HepG2 (cell line): ENCODE measurements at regions not wholly inside any gene's neighbourhood (a gene's known extent, or its start where the extent isn't known, plus 50 kb on each side); places are given as distances from the start of the nearest gene placed in this dataset.

Experiments
- ATAC-seq: fragments of 200-7000 bp; cut with Tn5 transposase; 3 replicates; pipeline ENCODE4 v1.9.1; 2020; ENCODE audit warnings: mild to moderate bottlenecking, moderate library complexity
- BruUV-seq: library from RNA; stranded (reverse); fragments of 400-500 nt; replicated peaks from 2 replicates; lab custom pipeline; 2021; lab: Mats Ljungman, UMichigan
- CTCF ChIA-PET: fragments of 300-600 bp; formaldehyde crosslinking; extraction: SDS; loops from one replicate; lab custom pipeline; 2021; ENCODE audit warnings: low total read pairs, inconsistent platforms, low intra/inter-chr PET ratio; lab: Yijun Ruan, JAX
- POLR2A ChIA-PET: fragments of 350-600 bp; sonication (Branson Sonifier 250); formaldehyde crosslinking; loops from one replicate; lab custom pipeline; 2020; ENCODE audit warnings: antibody characterized with exemption, inconsistent platforms; lab: Yijun Ruan, JAX
- DNase-seq: peaks from one replicate; pipeline ENCODE4 v3.0.0-alpha.2; 2015; ENCODE audit warnings: low spot score
- FAIRE-seq: peaks from 3 replicates; lab custom pipeline; 2011; peaks lifted over from hg19 to GRCh38; lab: Jason Lieb, UNC
- H2AFZ ChIP-seq: one replicate; pipeline ENCODE4 v1.6.1; 2011; ENCODE audit warnings: low read length, inconsistent platforms
- H3K27ac ChIP-seq: fragments of 300-600 bp; 3 replicates; pipeline ENCODE4 v1.8.0; 2011; ENCODE audit warnings: mixed run types, mild to moderate bottlenecking, mixed read lengths, low read length, inconsistent platforms; ENCODE audit not compliant: insufficient read depth; ENCODE audit errors: extremely low read length
- H3K27me3 ChIP-seq, 2 experiments: fragments of 200-600 bp in 1 of 2; 2 replicates in 1 of 2; 3 replicates in 1 of 2; pipeline versions ENCODE4 v1.6.0 to v1.8.0; 2011; ENCODE audit warnings: low read length in 2 of 2, mild to moderate bottlenecking in 2 of 2, moderate library complexity in 2 of 2, inconsistent platforms in 1 of 2; ENCODE audit not compliant: insufficient read depth in 2 of 2, control insufficient read depth in 1 of 2
- H3K36me3 ChIP-seq, 2 experiments: fragments of 200-600 bp in 1 of 2; replicated peaks in 1 of 2; 2 replicates in 1 of 2; 3 replicates in 1 of 2; pipeline versions ENCODE4 v1.5.1 to v1.8.0; 2011; ENCODE audit warnings: low read length in 2 of 2, inconsistent platforms in 1 of 2; ENCODE audit not compliant: insufficient read depth in 2 of 2, control insufficient read depth in 1 of 2
- H3K4me1 ChIP-seq: 2 replicates; pipeline ENCODE4 v1.5.1; 2012; ENCODE audit warnings: low read length, inconsistent platforms; ENCODE audit not compliant: insufficient read depth
- H3K4me2 ChIP-seq: 2 replicates; pipeline ENCODE4 v1.6.0; 2011; ENCODE audit warnings: low read depth, low read length, inconsistent platforms
- H3K4me3 ChIP-seq, 3 experiments: fragments of 200-600 bp in 1 of 3; sonication (generic), shearing (Covaris generic) in 1 of 3; replicated peaks in 1 of 3; 2 replicates each; pipeline ENCODE4 v1.5.1; 2011 to 2016; ENCODE audit warnings: low read length in 3 of 3, inconsistent platforms in 2 of 3, low read depth in 2 of 3, mild to moderate bottlenecking in 2 of 3, control low read depth in 1 of 3, mixed read lengths in 1 of 3; ENCODE audit not compliant: insufficient read depth in 1 of 3
- H3K79me2 ChIP-seq: one replicate; pipeline ENCODE4 v1.6.1; 2011; ENCODE audit warnings: low read length, inconsistent platforms; ENCODE audit not compliant: insufficient read depth
- H3K9ac ChIP-seq: 2 replicates; pipeline ENCODE4 v1.6.0; 2011; ENCODE audit warnings: mild to moderate bottlenecking, low read depth, low read length, inconsistent platforms; ENCODE audit not compliant: insufficient read depth
- H3K9me3 ChIP-seq: 2 replicates; pipeline ENCODE4 v1.5.1; 2012; ENCODE audit warnings: mild to moderate bottlenecking, low read length
- H4K20me1 ChIP-seq: 2 replicates; pipeline ENCODE4 v1.6.0; 2011; ENCODE audit warnings: inconsistent platforms, mild to moderate bottlenecking, low read length, moderate library complexity; ENCODE audit not compliant: insufficient read depth
- AKAP8 ChIP-seq: sonication (generic); formaldehyde crosslinking; IDR thresholded peaks from 2 replicates; pipeline ENCODE4 v1.5.1; 2020; ENCODE audit warnings: mild to moderate bottlenecking, missing genetic modification reagents
- BHLHE40 ChIP-seq: IDR thresholded peaks from 2 replicates; pipeline ENCODE4 v1.6.1; 2011; ENCODE audit warnings: low read length, improper control_type of control experiment
- CAMTA2 ChIP-seq: sonication (generic); formaldehyde crosslinking; IDR thresholded peaks from 2 replicates; pipeline ENCODE4 v1.4.0; 2020; ENCODE audit warnings: mild to moderate bottlenecking, missing genetic modification reagents, borderline replicate concordance
- EED ChIP-seq: sonication (generic); formaldehyde crosslinking; IDR thresholded peaks from 2 replicates; pipeline ENCODE4 v1.5.0; 2020; ENCODE audit warnings: mild to moderate bottlenecking, missing genetic modification reagents
- HCFC1 ChIP-seq: fragments of 150-350 bp; IDR thresholded peaks from 2 replicates; pipeline ENCODE4 v1.6.1; 2014; ENCODE audit warnings: low read depth, low read length
- JARID2 ChIP-seq: sonication (generic); formaldehyde crosslinking; IDR thresholded peaks from 2 replicates; pipeline ENCODE4 v1.8.1; 2023; ENCODE audit warnings: missing genetic modification reagents, inconsistent platforms; ENCODE audit not compliant: insufficient replicate concordance
- JUN ChIP-seq: sonication (generic); formaldehyde crosslinking; IDR thresholded peaks from 2 replicates; pipeline ENCODE4 v1.4.0; 2020; ENCODE audit warnings: mild to moderate bottlenecking, missing genetic modification reagents
- NFKB2 ChIP-seq: sonication (generic); formaldehyde crosslinking; IDR thresholded peaks from 2 replicates; pipeline ENCODE4 v1.4.0; 2020; ENCODE audit warnings: missing genetic modification reagents, borderline replicate concordance
- NR2F1 ChIP-seq, 2 experiments: fragments of 450-650 bp in 1 of 2; formaldehyde crosslinking in 1 of 2; IDR thresholded peaks; 2 replicates each; pipeline versions ENCODE4 v1.5.0 to v1.6.1; 2016 to 2020; ENCODE audit warnings: mild to moderate bottlenecking in 1 of 2, missing compliant biosample characterization in 1 of 2, missing genetic modification reagents in 1 of 2, moderate library complexity in 1 of 2
- PHB2 ChIP-seq: fragments of 450-650 bp; IDR thresholded peaks from 2 replicates; pipeline ENCODE4 v1.6.1; 2018; ENCODE audit not compliant: partially characterized antibody
- POGK ChIP-seq: sonication (generic); formaldehyde crosslinking; conservative IDR thresholded peaks from 2 replicates; pipeline ENCODE4 v1.8.0; 2022; ENCODE audit warnings: mild to moderate bottlenecking, moderate library complexity, missing genetic modification reagents
- SNRNP70 ChIP-seq: fragments of 200-400 bp; formaldehyde crosslinking; IDR thresholded peaks from 2 replicates; pipeline ENCODE4 v1.6.1; 2017; ENCODE audit warnings: mild to moderate bottlenecking, low read depth, low read length, moderate library complexity
- SRSF1 ChIP-seq: fragments of 200-400 bp; formaldehyde crosslinking; optimal IDR thresholded peaks from 2 replicates; pipeline ENCODE3; 2017; ENCODE audit warnings: mild to moderate bottlenecking, low read depth, low read length, moderate library complexity
- ZKSCAN1 ChIP-seq: fragments of 150-350 bp; IDR thresholded peaks from 2 replicates; pipeline ENCODE4 v1.6.1; 2014; ENCODE audit warnings: low read length
- ZMYM3 ChIP-seq: sonication (generic); formaldehyde crosslinking; IDR thresholded peaks from 2 replicates; pipeline ENCODE4 v1.5.1; 2020; ENCODE audit warnings: mild to moderate bottlenecking, missing genetic modification reagents
- ZNF230 ChIP-seq: sonication (generic); formaldehyde crosslinking; IDR thresholded peaks from 2 replicates; pipeline ENCODE4 v1.4.0; 2020; ENCODE audit warnings: mild to moderate bottlenecking, missing genetic modification reagents
- WGBS: methylation state at CpG from one replicate; pipeline ENCODE4 v1.1.6; 2017; ENCODE audit warnings: low lambda C conversion rate; 5-methylcytosine and 5-hydroxymethylcytosine counted together
- in situ Hi-C: cut with HindIII; loops from 2 replicates; pipeline ENCODE4 v1.10.0; 2017; ENCODE audit warnings: low pct_unique_long_range_greater_than_20kb; ENCODE audit not compliant: extremely low pct_ligation_motif_present
- intact Hi-C: fragments of 100-400 bp; cut with micrococcal nuclease; formaldehyde crosslinking; loops from one replicate; pipeline ENCODE4 v1.10.0; 2022; ENCODE audit not compliant: unreplicated experiment
- TF ChIP-seq, protein P1 (sequence below): sonication (generic); formaldehyde crosslinking; IDR thresholded peaks from 2 replicates; pipeline ENCODE4 v1.8.1; 2022; ENCODE audit warnings: mild to moderate bottlenecking, missing genetic modification reagents

DNA sequence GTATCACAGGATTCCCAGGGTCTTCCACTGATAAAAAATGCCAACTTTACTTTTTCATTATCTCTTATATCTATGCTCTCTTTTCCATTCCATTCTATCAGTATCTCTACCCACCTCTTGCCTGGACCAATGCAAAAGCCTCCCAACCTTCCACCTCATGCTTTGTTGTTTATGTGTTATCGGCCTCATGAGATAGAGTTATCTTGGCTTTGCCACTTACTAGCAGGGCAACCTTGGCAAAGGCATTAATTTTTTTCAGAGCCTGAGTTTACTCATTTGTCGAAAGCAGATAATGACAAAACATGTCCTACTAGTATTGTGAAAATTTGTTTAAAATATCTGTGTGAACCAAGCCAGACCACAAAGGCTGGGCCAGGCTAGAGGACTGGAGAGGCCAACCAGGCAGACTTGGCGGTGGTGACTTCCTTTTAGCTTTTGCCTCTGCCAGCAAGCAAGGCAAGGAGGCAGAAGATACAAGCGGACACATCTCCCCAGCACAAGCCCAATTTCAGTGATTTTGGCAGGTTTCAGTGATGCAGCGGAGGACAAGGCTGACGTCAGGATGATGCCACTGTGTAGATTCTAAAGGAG, 106.9 kb downstream of the ADAMTS15 start:
- Histone ChIP-seq H3K79me2 (no peaks in the 10 kb centered on the region), H3K4me3 (no peak overlapping the region), H3K4me2 (no peak overlapping the region), H3K9me3 (no peaks in the 10 kb centered on the region), H3K36me3 (no peaks in the 10 kb centered on the region), H3K4me1 (no peaks in the 10 kb centered on the region), H3K27ac (no peak overlapping the region), H3K27me3 (no peaks in the 10 kb centered on the region), H4K20me1 (no peaks in the 10 kb centered on the region), H2AFZ (no peak overlapping the region), H3K9ac (no peak overlapping the region)
- BruUV-seq: no TSS peak
- ChIA-PET POLR2A (no interaction called here), CTCF (no interaction called here)
- TF ChIP-seq SNRNP70: no peak
- ATAC-seq (no peak), FAIRE-seq (no peak), DNase-seq (no peak)
- WGBS: 17% methylated on average over 6 of the region's 6 CpGs
- intact Hi-C loops: no loop called here
- in situ Hi-C loops: no loop called here

DNA sequence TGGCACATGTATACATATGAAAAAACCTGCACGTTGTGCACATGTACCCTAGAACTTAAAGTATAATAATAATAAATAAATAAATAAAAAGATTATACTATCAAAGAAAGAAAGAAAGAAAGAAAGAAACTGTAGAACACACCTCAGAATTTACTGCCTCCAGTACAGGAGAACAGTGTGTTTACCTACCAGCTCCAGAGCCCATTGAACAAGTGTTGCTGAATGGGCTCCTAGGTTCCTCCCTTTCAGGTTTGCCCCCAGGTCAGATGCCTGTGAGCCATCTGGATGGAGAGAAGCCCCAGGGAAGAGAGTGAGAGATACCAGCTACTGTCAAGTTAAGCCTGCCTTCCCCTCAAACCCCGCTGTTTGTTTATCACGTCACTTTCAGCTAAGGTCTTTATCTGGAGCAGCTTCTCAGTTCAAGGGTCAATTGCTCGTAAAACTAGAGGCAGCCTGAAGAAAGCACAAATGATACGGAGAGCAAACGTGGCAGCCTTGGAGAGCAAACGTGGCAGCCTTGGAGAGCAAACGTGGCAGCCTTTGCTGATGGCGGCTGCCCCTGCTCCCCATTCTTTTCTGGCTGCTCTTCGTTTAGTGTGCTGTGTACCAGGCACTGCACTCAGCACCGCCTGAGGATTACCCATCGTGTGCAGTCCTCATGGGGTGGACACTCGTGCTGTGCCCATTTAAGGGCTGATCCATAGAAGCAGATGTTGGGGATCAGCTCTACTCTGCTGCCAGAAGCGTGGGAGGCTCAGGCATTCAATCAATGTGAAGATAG, 111.7 kb downstream of the ADAMTS15 start:
- H2AFZ ChIP-seq: no peak overlapping the region
- no peak for FAIRE-seq
- no peaks in the 10 kb centered on the region for H4K20me1 ChIP-seq
- no TSS peak for BruUV-seq
- H3K9ac ChIP-seq: no peak overlapping the region
- no peaks in the 10 kb centered on the region for H3K27me3 ChIP-seq
- H3K27ac ChIP-seq: no peak overlapping the region
- WGBS: 18% methylated on average over 11 of the region's 14 CpGs
- intact Hi-C loops (no loop called here), in situ Hi-C loops (no loop called here)
- H3K36me3 ChIP-seq: no peaks in the 10 kb centered on the region
- ChIA-PET POLR2A (no interaction called here), CTCF (no interaction called here)
- no peak for DNase-seq
- ATAC-seq: no peak
- no peaks in the 10 kb centered on the region for H3K4me1 ChIP-seq
- H3K79me2 ChIP-seq: no peaks in the 10 kb centered on the region
- H3K4me3 ChIP-seq: no peak overlapping the region
- no peak overlapping the region for H3K4me2 ChIP-seq
- no peaks in the 10 kb centered on the region for H3K9me3 ChIP-seq
- TF ChIP-seq HCFC1 (no peak), ZNF230 (no peak), JARID2 (CRISPR knock-in tag) (no peak), ZMYM3 (no peak), AKAP8 (CRISPR knock-in tag) (no peak), CAMTA2 (no peak), PHB2 (no peak), EED (no peak), NFKB2 (CRISPR knock-in tag) (no peak), NR2F1 (CRISPR knock-in tag; IDR thresholded peaks at IDR 0.05) (no peak), ZKSCAN1 (no peak), JUN (CRISPR knock-in tag) (no peak), BHLHE40 (no peak), SRSF1 (no peak), POGK (CRISPR knock-in tag) (no peak)
- TF ChIP-seq, protein P1, sequence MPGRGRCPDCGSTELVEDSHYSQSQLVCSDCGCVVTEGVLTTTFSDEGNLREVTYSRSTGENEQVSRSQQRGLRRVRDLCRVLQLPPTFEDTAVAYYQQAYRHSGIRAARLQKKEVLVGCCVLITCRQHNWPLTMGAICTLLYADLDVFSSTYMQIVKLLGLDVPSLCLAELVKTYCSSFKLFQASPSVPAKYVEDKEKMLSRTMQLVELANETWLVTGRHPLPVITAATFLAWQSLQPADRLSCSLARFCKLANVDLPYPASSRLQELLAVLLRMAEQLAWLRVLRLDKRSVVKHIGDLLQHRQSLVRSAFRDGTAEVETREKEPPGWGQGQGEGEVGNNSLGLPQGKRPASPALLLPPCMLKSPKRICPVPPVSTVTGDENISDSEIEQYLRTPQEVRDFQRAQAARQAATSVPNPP: no peak
